ENCODE measurements at regions not wholly inside any gene's neighbourhood (a gene's known extent, or its start where the extent isn't known, plus 50 kb on each side); places are given as distances from the start of the nearest gene placed in this dataset.

DNA sequence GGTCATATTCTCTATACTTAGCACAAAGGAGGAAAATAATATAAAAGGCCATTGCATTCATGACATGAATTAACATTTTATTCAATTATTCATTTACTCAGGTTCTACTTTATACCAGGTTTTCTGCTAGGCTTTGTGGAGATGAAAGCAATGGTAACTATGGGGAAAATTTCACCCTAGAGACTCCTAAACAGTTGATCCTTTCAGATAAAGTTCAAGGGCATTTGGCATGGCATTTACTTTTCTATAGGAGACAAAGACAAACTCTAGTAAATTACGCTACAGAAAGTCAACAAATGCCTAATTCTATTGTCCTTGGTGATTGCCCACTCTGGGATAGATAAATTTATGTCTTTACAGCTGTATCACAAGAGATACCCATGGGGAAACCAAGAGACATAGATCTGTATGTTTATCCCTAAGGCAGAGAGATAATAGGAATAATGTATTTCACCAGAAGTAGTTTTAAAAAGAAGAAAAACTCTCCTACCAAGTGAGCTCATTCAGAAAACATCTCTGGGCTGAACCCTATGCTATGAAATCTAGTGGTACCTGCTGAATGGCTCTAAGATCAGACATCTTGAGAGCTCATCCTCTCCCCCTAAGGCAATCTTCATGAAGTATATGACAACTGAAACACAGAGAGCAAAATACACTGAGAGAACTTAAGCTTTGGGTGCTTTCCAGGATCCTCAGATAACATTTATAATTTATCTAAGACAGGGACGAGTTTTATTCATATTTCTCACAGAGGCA lies 316.7 kb downstream of the ANTXR2 start:
- TF ChIP-seq SUZ12 (IDR thresholded peaks at IDR 0.05; ENCODE audit: extremely low read depth, insufficient read depth, insufficient read length) (no peak), ZNF274 (IDR thresholded peaks at IDR 0.05; ENCODE audit: low read depth, low read length) (no peak), YY1 (IDR thresholded peaks at IDR 0.05; ENCODE audit: insufficient read depth, insufficient read length) (no peak)
